Epidermal melanocyte (primary cell): ENCODE measurements at regions not wholly inside any gene's neighbourhood (a gene's known extent, or its start where the extent isn't known, plus 50 kb on each side); places are given as distances from the start of the nearest gene placed in this dataset.

ENCODE experiments used
- DNase-seq: peaks from one replicate; pipeline ENCODE4 v3.0.0; 2011; ENCODE audit warnings: low spot score; ENCODE audit not compliant: insufficient read length

DNA sequence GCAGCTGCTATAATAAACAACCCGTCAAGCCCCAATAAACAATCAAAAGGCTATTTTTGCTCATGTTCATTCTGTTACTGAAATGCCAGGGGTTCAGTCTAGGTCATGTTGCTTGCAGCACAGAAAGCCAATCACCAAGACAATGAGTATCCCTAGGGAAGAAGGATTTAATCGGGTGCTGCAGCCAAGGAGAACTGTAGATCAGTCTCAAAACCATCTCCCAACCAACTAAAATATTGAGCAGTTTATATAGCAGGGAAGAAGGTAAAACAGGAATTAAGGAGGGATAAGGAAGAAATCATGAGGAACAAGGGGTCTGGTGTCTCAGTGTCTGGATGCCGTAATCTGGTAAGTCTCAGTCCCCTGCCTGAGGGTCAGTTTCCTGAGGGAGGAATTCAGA lies 169.5 kb downstream of the BLID start:
- DNase-seq: no peak

DNA sequence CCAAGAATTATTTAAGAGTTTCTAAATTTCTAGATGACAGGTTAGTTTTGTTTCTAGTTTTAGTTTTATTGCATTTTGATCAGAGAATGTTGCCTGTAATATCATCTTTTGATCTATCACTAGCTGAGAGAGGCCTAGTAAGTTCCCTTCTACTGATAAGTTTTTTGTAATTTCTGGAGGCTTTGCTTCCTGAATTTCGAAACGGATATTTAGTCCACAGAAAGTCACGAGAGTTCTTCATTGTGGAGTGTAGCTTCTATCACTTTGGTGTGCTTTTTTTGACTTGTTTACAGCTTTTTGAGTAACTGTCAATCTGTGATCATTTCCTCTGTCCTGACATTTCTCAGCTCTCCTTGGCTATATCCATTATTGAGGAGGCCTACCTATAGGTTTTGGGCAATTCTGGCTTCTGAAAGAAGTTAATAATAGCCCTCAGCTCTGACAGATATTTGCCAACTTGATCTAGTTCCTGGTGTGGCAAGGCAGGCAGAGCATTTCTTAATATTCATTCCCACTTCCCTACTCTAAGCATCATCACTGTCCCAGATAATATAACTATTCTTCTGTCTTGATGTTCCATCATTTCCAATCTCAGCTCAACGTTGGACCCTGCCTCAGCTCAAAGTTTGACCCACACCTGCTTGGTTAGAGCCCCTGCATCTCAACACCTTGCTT lies 171.3 kb downstream of the BLID start:
- DNase-seq: no peak

- DNase-seq: no peak
These were observed 177.9 kb downstream of the BLID start for GRCh38 chr11:121938076-121938475.

GRCh38 chr11:121936781-121937447 lies 179.1 kb downstream of the BLID start:
- no peak for DNase-seq

GRCh38 chr11:121936370-121936769 lies 179.6 kb downstream of the BLID start:
- no peak for DNase-seq

DNA sequence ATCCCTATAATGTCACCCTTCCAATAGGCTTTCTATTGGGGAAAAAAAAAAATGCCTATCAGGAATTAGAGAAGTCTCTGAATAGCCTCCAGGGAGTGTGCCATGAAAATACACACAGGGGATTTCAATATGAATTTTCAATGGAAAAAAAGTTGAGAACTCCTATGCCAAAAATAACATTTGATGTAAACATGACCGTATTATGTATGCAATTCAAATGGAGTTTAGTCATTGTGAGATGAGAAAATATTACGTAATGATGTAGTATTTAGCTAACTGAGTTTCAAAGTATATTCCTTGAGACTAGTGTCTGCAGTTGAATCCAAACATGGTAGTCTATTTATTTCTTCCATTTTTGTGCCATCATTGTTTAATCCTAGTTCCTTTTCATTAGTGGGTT lies 182.3 kb downstream of the BLID start:
- no peak for DNase-seq

DNA sequence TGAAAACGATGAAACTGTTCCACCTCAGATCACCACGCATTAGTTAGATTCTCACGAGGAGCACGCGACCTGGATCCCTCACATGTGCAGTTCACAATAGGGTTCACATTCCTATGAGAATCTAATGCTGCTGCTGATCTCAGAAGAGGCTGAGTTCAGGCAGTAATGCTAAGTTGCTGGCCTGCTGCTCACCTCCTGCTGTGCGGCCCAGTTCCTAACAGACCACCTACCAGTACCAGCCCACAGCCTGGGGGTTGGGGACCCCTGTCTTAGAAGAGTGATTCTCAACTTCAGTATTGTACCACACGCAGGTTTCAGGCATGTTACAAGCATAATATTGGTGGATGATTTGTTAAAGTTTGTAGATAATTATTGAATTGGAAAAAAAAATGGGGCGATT lies 182.7 kb downstream of the BLID start:
- no peak for DNase-seq

DNA sequence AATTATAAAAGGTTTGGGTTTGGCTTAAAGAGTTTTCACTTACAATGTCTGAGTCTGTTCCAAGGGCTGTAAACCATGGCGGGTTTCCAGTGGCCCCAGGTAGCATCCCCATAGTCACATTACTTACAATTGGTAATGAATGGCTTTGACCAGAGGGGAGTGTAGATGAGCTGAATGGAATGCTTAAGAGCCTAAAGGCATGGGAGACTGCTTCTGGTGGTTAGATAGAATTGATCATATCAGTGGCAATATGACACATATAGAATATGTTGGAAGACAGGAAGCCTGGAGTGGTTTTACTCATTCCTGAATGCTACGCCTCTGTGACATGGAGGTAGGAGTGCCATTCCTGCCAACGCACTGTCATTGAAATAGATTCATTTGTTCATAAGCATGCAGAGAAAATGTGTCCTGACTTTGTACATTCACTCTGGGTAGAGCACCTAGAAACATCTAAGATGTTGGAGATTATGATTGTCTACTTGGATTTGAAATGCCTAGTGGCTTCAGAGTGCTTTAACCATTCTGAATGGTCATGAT lies 183.3 kb downstream of the BLID start:
- DNase-seq: no peak

- DNase-seq: no peak
These were observed 184.2 kb downstream of the BLID start for GRCh38 chr11:121931748-121932352.

DNA sequence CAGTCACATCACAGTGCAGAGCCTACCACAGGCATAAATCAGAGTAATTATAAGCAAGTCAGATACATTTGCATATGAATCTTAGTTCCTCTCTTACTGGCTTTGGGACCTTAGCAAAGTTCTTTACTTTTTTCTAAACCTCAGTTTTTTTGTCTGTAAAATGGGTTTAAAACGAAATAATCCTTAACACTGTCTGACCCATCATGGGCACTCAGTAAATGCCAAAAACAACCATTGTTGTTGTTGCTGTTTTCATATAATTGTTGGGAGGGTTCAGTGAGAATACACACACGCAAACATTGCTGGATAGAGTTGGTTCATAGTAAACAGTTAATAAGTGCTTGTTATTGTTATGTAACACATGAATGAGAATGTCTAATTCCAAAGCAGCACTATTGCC lies 184.9 kb downstream of the BLID start:
- DNase-seq: no peak

DNA sequence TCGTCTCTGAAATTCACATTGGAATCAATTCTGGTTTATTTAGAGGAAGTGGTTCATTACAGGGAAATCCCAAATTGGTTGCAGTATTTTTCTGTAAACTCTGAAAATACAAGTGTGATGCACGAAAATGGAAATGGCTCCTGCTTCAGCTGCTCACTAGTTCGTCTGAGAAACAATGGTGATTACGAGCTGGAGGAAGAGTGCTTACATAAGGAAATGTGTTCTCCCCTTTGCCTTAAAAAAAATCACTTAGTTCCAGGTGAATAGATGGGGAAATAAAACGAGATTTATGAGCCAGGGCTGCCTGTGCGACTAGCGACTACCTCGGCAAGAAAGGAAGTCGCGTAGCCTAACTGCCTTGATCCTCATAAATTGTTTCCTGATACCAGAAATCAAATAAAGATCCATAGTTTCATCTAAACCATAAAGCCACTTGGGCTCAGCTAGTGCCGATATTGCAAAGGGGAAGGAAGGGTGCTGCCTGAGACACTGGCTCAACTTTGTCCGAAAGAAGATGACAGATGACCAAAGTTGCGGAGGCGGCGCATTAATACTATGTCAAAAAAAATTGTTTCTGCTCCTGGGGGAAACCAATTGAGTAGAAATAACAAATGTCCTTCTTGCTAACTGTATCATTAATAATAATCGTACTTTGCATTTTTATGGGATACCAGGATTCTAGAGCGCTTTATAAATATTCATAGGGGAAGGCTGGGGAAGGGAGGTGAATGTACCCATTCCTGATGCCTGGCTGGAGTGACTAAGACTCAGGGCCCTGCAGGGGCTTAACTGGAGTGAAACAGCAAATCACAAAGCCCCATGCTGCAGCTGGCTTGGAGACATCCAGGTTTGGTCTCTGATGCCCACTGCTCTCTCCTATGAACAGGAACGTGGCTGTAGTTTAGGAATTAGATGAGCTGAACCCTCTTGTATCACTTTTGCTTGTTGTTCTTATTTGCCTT lies 185.7 kb downstream of the BLID start:
- DNase-seq: no peak

DNA sequence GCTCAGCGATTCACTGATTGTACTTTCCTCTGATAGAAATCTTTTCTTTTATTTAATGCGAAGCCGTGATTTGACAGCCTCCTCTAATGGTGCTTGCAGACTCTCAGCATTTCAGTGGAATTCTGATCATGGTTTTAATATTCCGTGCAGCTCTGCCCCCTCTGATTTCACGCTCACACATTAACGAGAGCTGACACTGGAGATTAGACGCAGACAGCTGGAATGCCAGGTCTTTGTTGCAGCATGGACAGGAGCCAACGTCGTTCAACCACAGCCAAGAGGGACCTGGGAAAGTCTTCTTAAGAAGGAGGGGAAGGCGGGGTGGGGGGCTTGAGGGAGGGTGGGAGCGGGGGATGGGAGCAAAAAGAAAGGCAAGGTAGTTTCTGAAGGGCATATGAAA lies 186.4 kb downstream of the BLID start:
- DNase-seq: peak; percentile 44

DNA sequence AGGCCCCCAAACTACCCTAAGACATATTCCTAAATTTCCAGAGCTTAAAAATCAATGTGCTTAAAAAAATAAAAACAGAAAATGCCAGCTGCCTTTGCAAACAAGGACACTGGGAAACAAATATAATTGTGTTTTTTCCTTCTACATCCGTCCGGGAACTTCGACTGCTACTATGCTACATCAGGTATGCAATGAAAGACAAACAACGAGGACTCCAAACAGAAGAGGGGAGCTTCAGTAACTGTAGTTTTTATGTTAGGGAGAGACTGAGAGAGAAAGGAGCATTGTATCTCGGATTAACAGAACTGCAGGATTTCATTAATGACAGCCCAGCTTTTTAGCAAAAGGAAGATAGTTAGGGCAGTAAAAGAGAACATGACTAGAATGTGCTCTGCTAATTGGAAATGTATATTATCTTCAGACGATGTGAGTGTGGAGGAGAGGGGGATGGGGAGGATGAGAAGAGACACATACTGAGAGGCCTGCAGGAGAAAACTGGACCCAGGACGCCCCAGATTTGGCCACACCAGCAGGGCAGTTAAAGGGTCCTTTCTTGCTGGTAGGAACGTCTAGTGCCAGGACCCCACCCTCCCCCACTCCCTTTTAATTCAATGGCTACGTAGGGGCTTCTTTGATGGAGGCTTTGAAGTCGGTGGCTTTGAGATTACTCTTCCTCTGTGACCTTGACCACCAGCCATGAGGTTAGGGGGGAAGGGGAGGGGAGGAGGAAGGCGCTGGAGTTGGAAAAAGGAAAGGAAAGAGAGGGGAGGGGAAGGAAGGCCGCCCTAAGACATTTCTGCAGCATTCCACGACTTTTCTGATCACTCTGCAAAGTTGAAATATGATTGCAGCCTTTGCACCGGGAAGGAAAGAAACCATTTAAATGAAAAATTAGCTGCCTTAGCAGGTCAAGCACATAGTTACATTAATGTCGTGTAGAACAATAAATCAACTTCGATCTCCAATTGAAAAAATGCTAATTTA lies 187.1 kb downstream of the BLID start:
- no peak for DNase-seq

DNA sequence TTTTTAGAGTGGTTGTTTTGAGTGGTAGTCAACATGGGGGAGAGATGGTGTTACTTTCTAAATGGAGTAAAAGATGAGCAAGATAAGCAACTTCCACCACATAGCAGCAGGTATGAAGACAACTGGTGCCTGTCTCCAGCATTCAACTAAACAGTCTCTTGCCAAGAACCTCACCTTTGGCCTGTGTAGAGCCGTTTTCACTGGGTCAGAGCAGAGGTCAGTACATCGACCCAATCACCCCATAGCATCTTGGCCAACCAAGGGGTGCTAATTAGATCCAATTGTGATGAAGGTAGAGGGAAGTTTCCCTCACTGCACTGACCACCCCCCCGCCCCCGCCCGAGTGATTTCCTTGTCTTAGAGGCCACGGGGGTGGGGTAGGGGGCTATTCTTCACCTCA lies 188.2 kb downstream of the BLID start:
- no peak for DNase-seq

- no peak for DNase-seq
These were observed 188.8 kb downstream of the BLID start for GRCh38 chr11:121927097-121927785.

DNA sequence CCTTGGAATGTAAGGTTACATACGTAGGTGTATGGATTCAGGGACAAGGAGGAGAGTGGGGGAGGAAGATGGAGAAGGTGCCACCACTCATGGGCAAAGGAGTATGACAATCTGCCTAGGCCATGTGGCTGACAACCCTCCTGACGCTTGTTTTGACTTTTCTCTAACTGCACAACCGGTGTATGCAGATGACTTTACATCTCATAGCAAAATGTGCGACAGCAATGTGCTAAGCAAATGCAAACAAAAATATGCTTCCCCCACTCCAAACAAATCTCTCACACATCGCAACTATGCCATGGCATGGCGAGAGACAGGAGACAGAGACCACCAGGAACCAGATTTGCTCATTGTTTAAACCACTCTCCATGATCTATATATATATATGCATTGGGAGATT lies 191.8 kb downstream of the BLID start:
- no peak for DNase-seq

DNA sequence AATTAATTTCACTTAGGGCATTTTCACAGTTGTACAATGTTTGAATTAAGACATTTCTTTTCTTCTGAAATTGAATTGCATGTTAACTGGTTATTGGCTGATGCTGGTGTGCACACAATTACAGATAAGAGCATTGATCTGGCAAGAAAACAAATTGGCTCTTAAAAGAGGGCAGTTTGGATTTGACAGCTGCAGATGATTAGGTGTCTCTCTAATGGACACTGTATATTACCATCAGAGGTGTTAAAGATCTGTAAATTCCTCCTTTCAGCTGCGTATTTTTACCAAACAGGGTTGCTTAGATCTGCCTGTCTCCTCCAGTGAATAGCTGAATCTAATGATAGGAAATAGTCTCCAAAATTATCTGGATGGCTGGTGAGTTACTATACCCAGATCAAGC lies 198.5 kb downstream of the BLID start:
- no peak for DNase-seq

DNA sequence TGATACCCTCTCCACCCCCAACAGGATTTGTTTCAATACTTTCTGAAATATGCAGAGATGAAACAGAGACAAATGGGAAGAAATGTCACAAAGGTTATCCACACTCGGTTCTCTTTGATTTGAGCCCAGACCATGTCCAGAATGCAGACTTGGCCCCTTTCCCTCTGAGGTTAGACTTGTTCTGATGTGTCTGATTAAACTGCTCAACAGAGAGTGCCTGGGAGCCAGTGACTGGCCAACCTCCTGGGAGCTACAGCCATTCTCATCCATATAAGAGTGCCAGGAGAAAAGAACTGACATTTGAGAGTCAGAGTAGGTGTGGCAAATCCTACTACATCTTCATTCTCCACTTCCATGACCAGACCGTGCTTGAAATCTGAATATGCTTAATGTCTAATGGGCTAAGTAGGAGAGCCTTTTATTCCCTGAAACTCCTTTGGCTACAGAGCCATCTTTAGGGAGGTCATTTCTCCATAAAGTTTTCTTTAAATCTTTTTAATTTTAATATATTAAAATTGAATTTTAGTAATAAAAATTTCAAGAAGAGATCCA lies 201.4 kb downstream of the BLID start:
- no peak for DNase-seq

- no peak for DNase-seq
These were observed 206.4 kb downstream of the BLID start for GRCh38 chr11:121909596-121909995.
